Suprapubic skin (tissue), 4 donors: ENCODE measurements at regions not wholly inside any gene's neighbourhood (a gene's known extent, or its start where the extent isn't known, plus 50 kb on each side); places are given as distances from the start of the nearest gene placed in this dataset.

Source experiments
- DNase-seq, 2 donors: peaks; one replicate each; pipeline ENCODE4 v3.0.0-alpha.2; 2019; ENCODE audit warnings: low spot score in 2 of 2
- H3K27ac ChIP-seq: fragments of 200-600 bp; sonication (generic); one replicate; pipeline ENCODE4 v1.5.1; 2019
- H3K27me3 ChIP-seq: fragments of 200-600 bp; sonication (generic); one replicate; pipeline ENCODE4 v1.5.1; 2019
- H3K36me3 ChIP-seq: fragments of 200-600 bp; sonication (generic); one replicate; pipeline ENCODE4 v1.5.1; 2019
- H3K4me1 ChIP-seq: fragments of 200-600 bp; sonication (generic); one replicate; pipeline ENCODE4 v1.5.1; 2019
- H3K4me3 ChIP-seq: fragments of 200-600 bp; sonication (generic); one replicate; pipeline ENCODE4 v1.5.1; 2019; ENCODE audit warnings: mild to moderate bottlenecking
- H3K9me3 ChIP-seq: fragments of 200-600 bp; sonication (generic); one replicate; pipeline ENCODE4 v1.5.1; 2019
- EP300 ChIP-seq: sonication (generic); formaldehyde crosslinking; IDR thresholded peaks from one replicate; pipeline ENCODE4 v1.6.1; 2017; ENCODE audit warnings: antibody characterized with exemption
- POLR2A ChIP-seq, 2 donors: fragments of 450-650 bp; IDR thresholded peaks; one replicate each; pipeline ENCODE4 v1.6.1; 2017; ENCODE audit warnings: antibody characterized with exemption in 2 of 2, mild to moderate bottlenecking in 2 of 2, moderate library complexity in 2 of 2
- POLR2AphosphoS5 ChIP-seq, 3 donors: sonication (generic); formaldehyde crosslinking; IDR thresholded peaks; one replicate each; pipeline ENCODE4 v1.6.1; 2017; ENCODE audit warnings: antibody characterized with exemption in 3 of 3
- WGBS: methylation state at CpG from one replicate; pipeline ENCODE4 v1.1.5; 2018; 5-methylcytosine and 5-hydroxymethylcytosine counted together
- TF ChIP-seq, protein P1 (sequence below), 2 donors: fragments of 200-600 bp in 1 of 2; fragments of 450-650 bp in 1 of 2; sonication (generic) in 1 of 2; IDR thresholded peaks; one replicate each; pipeline ENCODE4 v1.5.1; 2016 to 2019; ENCODE audit warnings: antibody characterized with exemption in 2 of 2, mild to moderate bottlenecking in 1 of 2, moderate library complexity in 1 of 2

DNA sequence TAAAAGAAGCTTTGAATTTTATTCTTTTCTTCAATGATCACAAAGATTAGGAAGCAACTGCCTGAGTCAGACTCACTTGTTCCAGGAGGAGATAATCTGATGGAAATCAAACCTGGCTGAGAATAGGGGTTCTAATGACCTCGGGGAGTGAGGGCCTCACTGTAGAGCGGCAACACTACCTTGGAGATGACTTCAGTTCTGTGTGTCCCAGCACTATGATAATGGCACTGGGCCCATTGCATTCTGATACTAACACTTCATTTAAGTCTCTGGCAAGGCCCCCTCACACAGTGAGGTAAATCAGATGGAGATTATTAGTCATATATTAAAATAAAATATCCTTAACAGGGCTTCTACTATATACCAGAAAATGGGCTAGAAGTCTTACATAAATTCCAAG is 233.3 kb upstream of the EGLN3 start:
- H3K27me3 ChIP-seq, result no peaks in the 10 kb centered on the region
- 67% methylated on average over 2 of the region's 2 CpGs for WGBS
- DNase-seq, result no peak

DNA sequence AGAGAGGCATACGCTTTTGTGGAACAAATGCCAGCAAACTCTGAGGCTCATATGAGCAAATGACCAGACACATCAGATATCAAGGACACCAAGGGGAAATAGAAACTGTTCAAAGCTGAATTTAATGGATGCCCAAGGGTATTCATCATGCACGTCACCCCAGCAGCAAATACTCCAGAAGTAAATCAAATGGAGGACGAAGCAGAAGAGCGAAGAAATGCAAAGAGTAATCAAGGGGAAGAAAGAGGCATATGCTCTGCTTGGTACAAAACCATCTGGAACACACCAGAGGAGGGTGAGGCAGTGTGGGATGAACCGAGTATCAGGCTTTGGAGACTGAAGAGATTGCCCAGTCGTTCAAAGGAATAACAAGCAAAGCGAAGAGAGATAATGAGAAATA is 232.6 kb upstream of the EGLN3 start:
- no peaks in the 10 kb centered on the region for H3K36me3 ChIP-seq
- H3K27me3 ChIP-seq, result no peaks in the 10 kb centered on the region
- H3K4me1 ChIP-seq, result peaks cover 12% of the 10 kb centered on the region
- no peak overlapping the region for H3K4me3 ChIP-seq
- no peak overlapping the region for H3K27ac ChIP-seq
- no peak for TF ChIP-seq EP300
- TF ChIP-seq POLR2A (IDR thresholded peaks at IDR 0.05), result no peak
- TF ChIP-seq, protein P1, sequence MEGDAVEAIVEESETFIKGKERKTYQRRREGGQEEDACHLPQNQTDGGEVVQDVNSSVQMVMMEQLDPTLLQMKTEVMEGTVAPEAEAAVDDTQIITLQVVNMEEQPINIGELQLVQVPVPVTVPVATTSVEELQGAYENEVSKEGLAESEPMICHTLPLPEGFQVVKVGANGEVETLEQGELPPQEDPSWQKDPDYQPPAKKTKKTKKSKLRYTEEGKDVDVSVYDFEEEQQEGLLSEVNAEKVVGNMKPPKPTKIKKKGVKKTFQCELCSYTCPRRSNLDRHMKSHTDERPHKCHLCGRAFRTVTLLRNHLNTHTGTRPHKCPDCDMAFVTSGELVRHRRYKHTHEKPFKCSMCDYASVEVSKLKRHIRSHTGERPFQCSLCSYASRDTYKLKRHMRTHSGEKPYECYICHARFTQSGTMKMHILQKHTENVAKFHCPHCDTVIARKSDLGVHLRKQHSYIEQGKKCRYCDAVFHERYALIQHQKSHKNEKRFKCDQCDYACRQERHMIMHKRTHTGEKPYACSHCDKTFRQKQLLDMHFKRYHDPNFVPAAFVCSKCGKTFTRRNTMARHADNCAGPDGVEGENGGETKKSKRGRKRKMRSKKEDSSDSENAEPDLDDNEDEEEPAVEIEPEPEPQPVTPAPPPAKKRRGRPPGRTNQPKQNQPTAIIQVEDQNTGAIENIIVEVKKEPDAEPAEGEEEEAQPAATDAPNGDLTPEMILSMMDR (IDR thresholded peaks at IDR 0.05), result no peak
- TF ChIP-seq POLR2AphosphoS5 (IDR thresholded peaks at IDR 0.05), result no peak
- no peaks in the 10 kb centered on the region for H3K9me3 ChIP-seq
- 79% methylated on average over 7 of the region's 7 CpGs for WGBS
- DNase-seq, result no peak

More for the DNA sequence above, 233.3 kb upstream of the EGLN3 start:
- Histone ChIP-seq H3K36me3 (no peaks in the 10 kb centered on the region), H3K4me1 (peaks cover 12% of the 10 kb centered on the region), H3K9me3 (no peaks in the 10 kb centered on the region), H3K27ac (no peak overlapping the region), H3K4me3 (no peak overlapping the region)
- TF ChIP-seq POLR2AphosphoS5 (IDR thresholded peaks at IDR 0.05) (no peak), EP300 (no peak), POLR2A (IDR thresholded peaks at IDR 0.05) (no peak)
- TF ChIP-seq, protein P1 (IDR thresholded peaks at IDR 0.05), result no peak

DNA sequence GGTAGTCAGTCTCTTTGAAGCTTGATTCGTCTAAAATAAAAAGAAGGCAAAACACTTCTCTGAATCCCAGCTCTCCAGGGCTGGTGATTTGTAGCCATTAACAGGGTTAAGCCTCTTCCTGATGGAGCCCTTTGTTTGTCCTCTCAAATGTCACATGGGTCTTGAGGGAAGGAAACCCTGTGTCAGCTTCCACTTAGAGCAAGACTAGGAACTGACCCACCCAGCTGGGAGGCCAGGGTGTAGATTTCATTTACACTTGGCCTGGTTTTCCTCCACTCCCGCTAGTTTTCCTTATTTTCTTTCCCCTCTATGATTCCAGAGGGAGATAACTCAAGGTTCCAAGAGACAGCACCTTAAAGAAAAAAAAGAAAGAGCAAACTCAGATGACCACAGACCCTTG is 230.5 kb upstream of the EGLN3 start:
- 68% methylated on average over 2 of the region's 2 CpGs for WGBS
- peaks cover 12% of the 10 kb centered on the region for H3K4me1 ChIP-seq
- no peaks in the 10 kb centered on the region for H3K27me3 ChIP-seq
- H3K9me3 ChIP-seq, result no peaks in the 10 kb centered on the region
- no peak overlapping the region for H3K4me3 ChIP-seq
- TF ChIP-seq, protein P1 (IDR thresholded peaks at IDR 0.05), result no peak
- TF ChIP-seq EP300 (no peak), POLR2AphosphoS5 (IDR thresholded peaks at IDR 0.05) (no peak), POLR2A (IDR thresholded peaks at IDR 0.05) (no peak)
- H3K36me3 ChIP-seq, result no peaks in the 10 kb centered on the region
- DNase-seq, result no peak
- no peak overlapping the region for H3K27ac ChIP-seq

DNA sequence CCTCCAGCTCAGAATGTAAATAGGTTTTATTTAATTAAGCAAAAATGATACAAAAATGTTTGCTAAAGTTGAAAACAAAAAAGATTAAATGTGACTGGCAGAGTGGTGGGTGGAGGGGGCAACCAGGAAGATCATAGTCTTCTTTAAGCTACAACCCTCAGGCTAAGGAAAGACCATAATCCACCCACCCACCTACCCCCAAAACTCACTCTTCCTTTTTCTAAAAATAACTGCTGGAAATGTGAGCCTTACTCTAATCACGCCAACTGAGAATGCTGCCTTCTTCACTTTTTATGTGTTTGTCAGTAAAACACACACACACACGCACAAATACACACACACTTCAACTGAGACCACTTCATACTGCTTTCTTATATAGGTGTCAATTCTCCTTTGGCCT is 230.0 kb upstream of the EGLN3 start:
- Histone ChIP-seq H3K27ac (no peak overlapping the region), H3K4me1 (peaks cover 12% of the 10 kb centered on the region), H3K27me3 (no peaks in the 10 kb centered on the region), H3K36me3 (no peaks in the 10 kb centered on the region), H3K4me3 (no peak overlapping the region), H3K9me3 (no peaks in the 10 kb centered on the region)
- DNase-seq, result no peak
- 81% methylated on average over 2 of the region's 2 CpGs for WGBS
- TF ChIP-seq POLR2AphosphoS5 (IDR thresholded peaks at IDR 0.05), result no peak
- TF ChIP-seq, protein P1 (IDR thresholded peaks at IDR 0.05), result no peak
- TF ChIP-seq EP300, result no peak
- no peak for TF ChIP-seq POLR2A (IDR thresholded peaks at IDR 0.05)

DNA sequence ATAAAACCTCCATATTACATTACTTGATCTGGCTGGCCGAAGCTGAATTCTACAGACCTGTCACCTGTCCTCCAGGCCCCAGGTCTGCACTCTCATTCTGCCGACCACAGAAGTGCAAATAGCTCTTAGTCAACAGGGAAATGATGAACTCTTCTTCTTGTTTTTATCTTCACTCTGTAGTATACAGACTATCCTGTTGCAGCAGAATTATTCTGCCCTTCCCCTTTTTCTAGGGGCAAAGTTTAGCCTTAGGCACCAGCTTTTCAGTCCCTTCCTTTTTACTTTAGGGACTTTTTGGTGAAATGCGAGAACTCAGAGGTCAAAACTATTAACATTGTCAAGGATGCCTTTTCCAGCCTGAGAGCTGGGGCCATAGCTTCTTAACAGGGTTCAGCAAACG is 229.6 kb upstream of the EGLN3 start:
- no peaks in the 10 kb centered on the region for H3K36me3 ChIP-seq
- WGBS, result 73% methylated on average over 4 of the region's 4 CpGs
- peaks cover 12% of the 10 kb centered on the region for H3K4me1 ChIP-seq
- H3K9me3 ChIP-seq, result no peaks in the 10 kb centered on the region
- no peak for DNase-seq
- no peak overlapping the region for H3K4me3 ChIP-seq
- H3K27ac ChIP-seq, result no peak overlapping the region
- TF ChIP-seq POLR2AphosphoS5 (IDR thresholded peaks at IDR 0.05) (no peak), POLR2A (IDR thresholded peaks at IDR 0.05) (no peak), EP300 (no peak)
- TF ChIP-seq, protein P1 (IDR thresholded peaks at IDR 0.05), result no peak
- no peaks in the 10 kb centered on the region for H3K27me3 ChIP-seq
